Adrenal gland (tissue), 9 donors: ENCODE measurements at regions not wholly inside any gene's neighbourhood (a gene's known extent, or its start where the extent isn't known, plus 50 kb on each side); places are given as distances from the start of the nearest gene placed in this dataset.

Experiments
- DNase-seq, 7 donors: peaks; one replicate each; pipeline ENCODE4 v3.0.0-alpha.2; 2019 to 2020
- H3K27ac ChIP-seq, 5 donors: fragments of 200-600 bp; sonication (generic) in 4 of 5; 1 replicate in 3 of 5; 2 replicates in 2 of 5; pipeline versions ENCODE4 v1.5.1 to v1.8.0; 2016 to 2020; ENCODE audit warnings: mild to moderate bottlenecking in 1 of 5
- H3K27me3 ChIP-seq: fragments of 200-600 bp; 2 replicates; pipeline ENCODE4 v1.8.0; 2021
- H3K36me3 ChIP-seq, 2 donors: fragments of 200-600 bp; replicated peaks in 1 of 2; 1 replicate in 1 of 2; 2 replicates in 1 of 2; pipeline versions ENCODE4 v1.5.1 to v1.8.0; 2018 to 2022
- H3K4me1 ChIP-seq, 2 donors: fragments of 200-600 bp; replicated peaks in 1 of 2; 1 replicate in 1 of 2; 2 replicates in 1 of 2; pipeline versions ENCODE4 v1.5.1 to v1.8.0; 2018 to 2021
- H3K4me3 ChIP-seq, 4 donors: fragments of 200-600 bp; sonication (generic) in 3 of 4; one replicate each; pipeline ENCODE4 v1.5.1; 2016 to 2018
- H3K9me3 ChIP-seq, 3 donors: fragments of 200-600 bp; sonication (generic) in 1 of 3; replicated peaks in 1 of 3; 1 replicate in 2 of 3; 2 replicates in 1 of 3; pipeline versions ENCODE4 v1.5.1 to v1.8.0; 2016 to 2021
- POLR2A ChIP-seq, 2 donors: fragments of 450-650 bp; IDR thresholded peaks; one replicate each; pipeline ENCODE4 v1.6.1; 2017; ENCODE audit warnings: antibody characterized with exemption in 2 of 2, mild to moderate bottlenecking in 2 of 2, moderate library complexity in 1 of 2
- WGBS, 4 donors: extraction: QIAGEN DNeasy Blood & Tissue Kit in 2 of 4; methylation state at CpG; one replicate each; pipeline versions ENCODE4 v1.1.5 to v1.1.7; 2013 to 2017; 5-methylcytosine and 5-hydroxymethylcytosine counted together
- intact Hi-C, 2 donors: fragments of 100-400 bp; cut with DNase I; formaldehyde crosslinking; loops; one replicate each; pipeline versions ENCODE4 v1.14.1 to v1.15.0; 2022 to 2023
- TF ChIP-seq, protein P1 (sequence below), 6 experiments: fragments of 450-650 bp in 4 of 6; fragments of 200-600 bp in 2 of 6; sonication (generic) in 1 of 6; IDR thresholded peaks; 1 replicate in 5 of 6; 2 replicates in 1 of 6; pipeline versions ENCODE4 v1.5.1 to v1.8.0; 2016 to 2021; ENCODE audit warnings: antibody characterized with exemption in 6 of 6, mild to moderate bottlenecking in 2 of 6, moderate library complexity in 1 of 6
- donor health status: healthy with polysubstance abuse.
- donor health status: Bipolar disorder and iron deficiency.
- donor health status: DM: yes; HTN: yes; CAD: no.
- donor health status: DM: no; HTN: no; CAD: no.
- donor health status: DM: no; HTN: no; CAD: no.

DNA sequence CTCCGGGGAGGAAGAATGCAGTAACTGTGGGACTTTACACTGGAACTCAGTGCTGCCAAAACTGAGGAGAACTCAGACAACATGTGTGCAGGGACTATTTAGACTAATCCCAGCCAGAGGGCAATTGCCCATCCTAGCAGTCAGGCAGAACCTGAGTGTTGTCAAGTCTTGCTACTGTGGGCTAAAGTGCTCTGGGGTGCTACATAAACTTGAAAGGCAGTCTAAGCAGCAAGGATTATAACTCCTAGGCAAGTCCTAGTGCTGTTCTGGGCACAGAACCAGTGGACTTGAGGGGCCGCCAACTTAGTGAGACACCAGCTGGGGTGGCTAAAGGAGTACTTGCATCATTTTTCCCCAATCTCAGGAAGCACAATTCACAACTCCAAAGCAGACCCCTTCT lies 363.8 kb upstream of the PTCHD4 start:
- 74 to 90% (median 83%) methylated on average over 2 of the region's 2 CpGs for WGBS, 4 donors
- DNase-seq, result no peak
- intact Hi-C loops, result no loop called here

DNA sequence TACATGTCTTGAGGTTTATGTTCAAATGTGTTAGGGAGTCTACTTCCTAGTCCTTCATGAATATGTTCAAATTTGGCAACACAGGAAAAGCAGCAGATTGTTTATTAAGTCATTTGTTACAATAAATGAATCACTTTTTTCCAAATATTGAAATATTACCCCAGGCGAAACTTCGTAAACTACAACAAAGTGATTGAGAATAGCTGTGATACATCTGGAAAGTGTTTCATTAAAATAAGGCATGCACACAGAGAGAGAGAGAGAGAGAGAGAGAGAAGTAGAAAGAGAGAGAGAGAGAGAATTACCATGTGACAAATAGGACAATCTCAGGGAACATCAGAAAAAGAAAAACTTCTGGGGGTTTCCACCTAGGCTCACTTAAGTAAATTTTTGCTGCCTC lies 363.1 kb upstream of the PTCHD4 start:
- no peak for DNase-seq
- no peaks in the 10 kb centered on the region for H3K4me1 ChIP-seq
- TF ChIP-seq, protein P1, sequence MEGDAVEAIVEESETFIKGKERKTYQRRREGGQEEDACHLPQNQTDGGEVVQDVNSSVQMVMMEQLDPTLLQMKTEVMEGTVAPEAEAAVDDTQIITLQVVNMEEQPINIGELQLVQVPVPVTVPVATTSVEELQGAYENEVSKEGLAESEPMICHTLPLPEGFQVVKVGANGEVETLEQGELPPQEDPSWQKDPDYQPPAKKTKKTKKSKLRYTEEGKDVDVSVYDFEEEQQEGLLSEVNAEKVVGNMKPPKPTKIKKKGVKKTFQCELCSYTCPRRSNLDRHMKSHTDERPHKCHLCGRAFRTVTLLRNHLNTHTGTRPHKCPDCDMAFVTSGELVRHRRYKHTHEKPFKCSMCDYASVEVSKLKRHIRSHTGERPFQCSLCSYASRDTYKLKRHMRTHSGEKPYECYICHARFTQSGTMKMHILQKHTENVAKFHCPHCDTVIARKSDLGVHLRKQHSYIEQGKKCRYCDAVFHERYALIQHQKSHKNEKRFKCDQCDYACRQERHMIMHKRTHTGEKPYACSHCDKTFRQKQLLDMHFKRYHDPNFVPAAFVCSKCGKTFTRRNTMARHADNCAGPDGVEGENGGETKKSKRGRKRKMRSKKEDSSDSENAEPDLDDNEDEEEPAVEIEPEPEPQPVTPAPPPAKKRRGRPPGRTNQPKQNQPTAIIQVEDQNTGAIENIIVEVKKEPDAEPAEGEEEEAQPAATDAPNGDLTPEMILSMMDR (IDR thresholded peaks at IDR 0.05), result no peak
- TF ChIP-seq POLR2A (IDR thresholded peaks at IDR 0.05), result no peak
- no peak overlapping the region for H3K4me3 ChIP-seq
- H3K36me3 ChIP-seq, result no peaks in the 10 kb centered on the region
- H3K27ac ChIP-seq, result no peak overlapping the region
- intact Hi-C loops, result no loop called here
- H3K9me3 ChIP-seq, result no peaks in the 10 kb centered on the region
- H3K27me3 ChIP-seq, result no peaks in the 10 kb centered on the region
- 34 to 95% (median 52%) methylated on average over 2 of the region's 2 CpGs for WGBS, 4 donors

More for the DNA sequence above, 363.8 kb upstream of the PTCHD4 start:
- H3K9me3 ChIP-seq, result no peaks in the 10 kb centered on the region
- no peaks in the 10 kb centered on the region for H3K27me3 ChIP-seq
- no peak overlapping the region for H3K27ac ChIP-seq
- H3K36me3 ChIP-seq, result no peaks in the 10 kb centered on the region
- H3K4me3 ChIP-seq, result no peak overlapping the region
- H3K4me1 ChIP-seq, result no peaks in the 10 kb centered on the region
- TF ChIP-seq, protein P1 (IDR thresholded peaks at IDR 0.05), result no peak
- TF ChIP-seq POLR2A (IDR thresholded peaks at IDR 0.05), result no peak

DNA sequence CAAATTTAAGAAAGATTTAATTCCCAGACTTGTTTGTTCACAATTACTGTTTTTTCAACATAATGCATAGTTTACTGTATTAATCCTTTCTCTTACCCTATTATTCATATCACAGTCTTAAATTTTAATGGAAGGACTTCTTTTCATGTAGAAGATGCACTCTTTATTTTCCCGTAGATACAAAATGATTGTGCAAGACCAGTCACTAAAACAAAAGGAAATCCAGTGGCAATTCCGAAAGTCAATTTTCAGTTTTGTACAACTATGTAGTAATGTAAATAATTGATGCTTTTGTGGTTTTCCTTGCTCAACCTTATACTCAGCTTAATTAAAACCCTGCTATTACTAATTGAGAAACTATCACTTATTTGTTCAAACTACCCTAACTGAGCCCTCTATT lies 361.5 kb upstream of the PTCHD4 start:
- H3K27ac ChIP-seq, result no peak overlapping the region
- no peaks in the 10 kb centered on the region for H3K4me1 ChIP-seq
- H3K27me3 ChIP-seq, result no peaks in the 10 kb centered on the region
- H3K9me3 ChIP-seq, result no peaks in the 10 kb centered on the region
- no peak for DNase-seq
- no peaks in the 10 kb centered on the region for H3K36me3 ChIP-seq
- 39 to 88% (median 69%) methylated on average over 2 of the region's 2 CpGs for WGBS, 4 donors
- intact Hi-C loops, result no loop called here
- H3K4me3 ChIP-seq, result no peak overlapping the region
- TF ChIP-seq, protein P1 (IDR thresholded peaks at IDR 0.05), result no peak
- TF ChIP-seq POLR2A (IDR thresholded peaks at IDR 0.05), result no peak

DNA sequence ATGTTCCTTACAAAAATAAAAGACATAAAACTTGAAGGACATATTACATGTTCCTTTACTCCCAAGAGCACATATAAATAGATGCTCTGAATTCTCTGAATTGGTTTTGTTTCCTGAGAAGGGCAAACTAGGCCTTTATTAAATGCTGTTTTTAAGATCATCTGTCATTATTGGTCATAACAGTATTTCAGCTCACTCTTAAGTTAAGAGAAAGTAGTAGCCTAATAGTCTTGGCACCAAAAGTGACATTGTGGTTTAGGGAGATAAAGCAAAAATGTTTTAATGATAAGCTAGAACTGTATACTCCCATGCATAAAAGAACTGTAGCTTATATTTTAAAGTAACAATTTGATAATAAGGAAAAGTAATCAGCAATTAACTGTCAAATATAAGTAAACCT lies 361.1 kb upstream of the PTCHD4 start:
- Histone ChIP-seq H3K27me3 (no peaks in the 10 kb centered on the region), H3K9me3 (no peaks in the 10 kb centered on the region), H3K36me3 (no peaks in the 10 kb centered on the region), H3K4me1 (no peaks in the 10 kb centered on the region), H3K4me3 (no peak overlapping the region), H3K27ac (no peak overlapping the region)
- intact Hi-C loops, result no loop called here
- TF ChIP-seq, protein P1 (IDR thresholded peaks at IDR 0.05), result no peak
- TF ChIP-seq POLR2A (IDR thresholded peaks at IDR 0.05), result no peak
- no peak for DNase-seq
